ENCODE measurements at regions not wholly inside any gene's neighbourhood (a gene's known extent, or its start where the extent isn't known, plus 50 kb on each side); places are given as distances from the start of the nearest gene placed in this dataset.
"Not testable (repeated sequence)": the region's sequence is repeated elsewhere in the genome, so short reads cannot be mapped to it uniquely, and the experiment has no call there.

GRCh38 chr18:71329563-71329962 is 1040.7 kb downstream of the SOCS6 start:
- no peak for DNase-seq

- DNase-seq = no peak
Observed at GRCh38 chr18:71329114-71329513, 1040.3 kb downstream of the SOCS6 start.

GRCh38 chr18:71327850-71328249 is 1039.0 kb downstream of the SOCS6 start:
- no peak for DNase-seq

- DNase-seq = no peak
Observed at GRCh38 chr18:71327441-71327840, 1038.6 kb downstream of the SOCS6 start.

- no peak for DNase-seq
Observed at GRCh38 chr18:71326826-71327225, 1038.0 kb downstream of the SOCS6 start.

- no peak for DNase-seq
Observed at GRCh38 chr18:71324356-71324755, 1035.5 kb downstream of the SOCS6 start.

- DNase-seq = no peak
Observed at GRCh38 chr18:71322201-71322600, 1033.4 kb downstream of the SOCS6 start.

- DNase-seq = no peak
Observed at GRCh38 chr18:71321319-71321718, 1032.5 kb downstream of the SOCS6 start.

- DNase-seq = no peak
Observed at GRCh38 chr18:71304856-71305255, 1016.0 kb downstream of the SOCS6 start.

- DNase-seq = not testable (repeated sequence)
Observed at GRCh38 chr18:71303743-71304142, 1014.9 kb downstream of the SOCS6 start.

GRCh38 chr18:71301596-71301995 is 1012.8 kb downstream of the SOCS6 start:
- no peak for DNase-seq

- DNase-seq = not testable (repeated sequence)
Observed at GRCh38 chr18:71294201-71294600, 1005.4 kb downstream of the SOCS6 start.

GRCh38 chr18:71293322-71293721 is 1004.5 kb downstream of the SOCS6 start:
- DNase-seq = no peak

- no peak for DNase-seq
Observed at GRCh38 chr18:71287268-71287667, 998.4 kb downstream of the SOCS6 start.

GRCh38 chr18:71252351-71252865 is 963.6 kb downstream of the SOCS6 start:
- no peak for DNase-seq

- no peak for DNase-seq
Observed at GRCh38 chr18:71250191-71250590, 961.3 kb downstream of the SOCS6 start.

GRCh38 chr18:71249791-71250190 is 960.9 kb downstream of the SOCS6 start:
- DNase-seq = no peak

- DNase-seq = no peak
Observed at GRCh38 chr18:71242981-71243380, 954.1 kb downstream of the SOCS6 start.

GRCh38 chr18:71238974-71239624 is 950.3 kb downstream of the SOCS6 start:
- no peak for DNase-seq

- DNase-seq = no peak
Observed at GRCh38 chr18:71237641-71238040, 948.8 kb downstream of the SOCS6 start.

- DNase-seq = no peak
Observed at GRCh38 chr18:71233177-71233576, 944.3 kb downstream of the SOCS6 start.

- DNase-seq = no peak
Observed at GRCh38 chr18:71223486-71223885, 934.6 kb downstream of the SOCS6 start.

GRCh38 chr18:71221405-71221804 is 932.6 kb downstream of the SOCS6 start:
- no peak for DNase-seq

GRCh38 chr18:71212739-71213138 is 923.9 kb downstream of the SOCS6 start:
- DNase-seq = not testable (repeated sequence)

GRCh38 chr18:71212222-71212621 is 923.4 kb downstream of the SOCS6 start:
- no peak for DNase-seq
